Uterus (tissue), 3 donors: ENCODE measurements at regions not wholly inside any gene's neighbourhood (a gene's known extent, or its start where the extent isn't known, plus 50 kb on each side); places are given as distances from the start of the nearest gene placed in this dataset.

Experiments
- DNase-seq, 2 donors: peaks; one replicate each; pipeline ENCODE4 v3.0.0-alpha.2; 2019 to 2020
- H3K27ac ChIP-seq, 2 donors: fragments of 200-600 bp; sonication (generic); 1 replicate in 1 of 2; 2 replicates in 1 of 2; pipeline ENCODE4 v1.5.1; 2016 to 2018
- H3K27me3 ChIP-seq, 2 donors: fragments of 200-600 bp; sonication (generic); one replicate each; pipeline ENCODE4 v1.5.1; 2018 to 2019; ENCODE audit warnings: control low read depth in 1 of 2
- H3K36me3 ChIP-seq, 2 donors: fragments of 200-600 bp; sonication (generic); one replicate each; pipeline ENCODE4 v1.5.1; 2019; ENCODE audit warnings: control low read depth in 1 of 2
- H3K4me1 ChIP-seq, 2 donors: fragments of 200-600 bp; sonication (generic); one replicate each; pipeline ENCODE4 v1.5.1; 2018 to 2019; ENCODE audit warnings: control low read depth in 1 of 2
- H3K4me3 ChIP-seq, 2 donors: fragments of 200-600 bp; sonication (generic); 1 replicate in 1 of 2; 2 replicates in 1 of 2; pipeline ENCODE4 v1.5.1; 2018 to 2019; ENCODE audit warnings: mild to moderate bottlenecking in 1 of 2
- H3K9me3 ChIP-seq, 2 donors: fragments of 200-600 bp; sonication (generic); one replicate each; pipeline ENCODE4 v1.5.1; 2019; ENCODE audit warnings: control low read depth in 1 of 2
- CTCF ChIP-seq, 4 experiments: fragments of 200-600 bp in 2 of 4; fragments of 450-650 bp in 2 of 4; sonication (generic) in 2 of 4; IDR thresholded peaks; one replicate each; pipeline ENCODE4 v1.5.1; 2016 to 2019; ENCODE audit warnings: antibody characterized with exemption in 4 of 4, mild to moderate bottlenecking in 2 of 4, moderate library complexity in 1 of 4
- POLR2A ChIP-seq, 2 donors: fragments of 450-650 bp; IDR thresholded peaks; one replicate each; pipeline ENCODE4 v1.6.1; 2016; ENCODE audit warnings: antibody characterized with exemption in 2 of 2, mild to moderate bottlenecking in 1 of 2, moderate library complexity in 1 of 2
- intact Hi-C: fragments of 100-400 bp; cut with DNase I; formaldehyde crosslinking; loops from one replicate; pipeline ENCODE4 v1.15.1; 2023; ENCODE audit warnings: low total_unique reads
- donor health status: DM: yes; HTN: yes; CAD: no.

- intact Hi-C loops: no loop called here
- Histone ChIP-seq H3K9me3 (no peaks in the 10 kb centered on the region), H3K27ac (no peak overlapping the region), H3K27me3 (no peaks in the 10 kb centered on the region), H3K36me3 (no peaks in the 10 kb centered on the region), H3K4me3 (no peak overlapping the region), H3K4me1 (no peaks in the 10 kb centered on the region)
- TF ChIP-seq CTCF (IDR thresholded peaks at IDR 0.05): no peak
- TF ChIP-seq POLR2A (IDR thresholded peaks at IDR 0.05): no peak
- DNase-seq: no peak
Observed at GRCh38 chr6:87943191-87943590, 104.5 kb upstream of the SPACA1 start.

GRCh38 chr6:87941556-87942358 lies 105.9 kb upstream of the SPACA1 start:
- TF ChIP-seq POLR2A (IDR thresholded peaks at IDR 0.05) (no peak), CTCF (IDR thresholded peaks at IDR 0.05) (no peak)
- DNase-seq: no peak
- H3K9me3 ChIP-seq: no peaks in the 10 kb centered on the region
- H3K27me3 ChIP-seq: no peaks in the 10 kb centered on the region
- intact Hi-C loops: no loop called here
- H3K36me3 ChIP-seq: no peaks in the 10 kb centered on the region
- no peaks in the 10 kb centered on the region for H3K4me1 ChIP-seq
- no peak overlapping the region for H3K27ac ChIP-seq
- no peak overlapping the region for H3K4me3 ChIP-seq

- intact Hi-C loops: no loop called here
- H3K9me3 ChIP-seq: no peaks in the 10 kb centered on the region
- H3K36me3 ChIP-seq: no peaks in the 10 kb centered on the region
- no peaks in the 10 kb centered on the region for H3K4me1 ChIP-seq
- TF ChIP-seq POLR2A (IDR thresholded peaks at IDR 0.05): no peak
- no peak for TF ChIP-seq CTCF (IDR thresholded peaks at IDR 0.05)
- H3K27ac ChIP-seq: no peak overlapping the region
- no peak for DNase-seq
- no peaks in the 10 kb centered on the region for H3K27me3 ChIP-seq
- H3K4me3 ChIP-seq: no peak overlapping the region
Observed at GRCh38 chr6:87939776-87940175, 107.9 kb upstream of the SPACA1 start.

- Histone ChIP-seq H3K27me3 (no peaks in the 10 kb centered on the region), H3K4me1 (no peaks in the 10 kb centered on the region), H3K36me3 (no peaks in the 10 kb centered on the region), H3K4me3 (no peak overlapping the region), H3K9me3 (no peaks in the 10 kb centered on the region), H3K27ac (no peak overlapping the region)
- intact Hi-C loops: no loop called here
- TF ChIP-seq CTCF (IDR thresholded peaks at IDR 0.05): no peak
- no peak for TF ChIP-seq POLR2A (IDR thresholded peaks at IDR 0.05)
- no peak for DNase-seq
Observed at GRCh38 chr6:87938287-87938686, 109.4 kb upstream of the SPACA1 start.

GRCh38 chr6:87936065-87936464 lies 111.6 kb upstream of the SPACA1 start:
- TF ChIP-seq POLR2A (IDR thresholded peaks at IDR 0.05) (no peak), CTCF (IDR thresholded peaks at IDR 0.05) (no peak)
- H3K9me3 ChIP-seq: no peaks in the 10 kb centered on the region
- no peaks in the 10 kb centered on the region for H3K36me3 ChIP-seq
- no peak for DNase-seq
- no peak overlapping the region for H3K4me3 ChIP-seq
- no peak overlapping the region for H3K27ac ChIP-seq
- H3K4me1 ChIP-seq: no peaks in the 10 kb centered on the region
- intact Hi-C loops: no loop called here
- H3K27me3 ChIP-seq: no peaks in the 10 kb centered on the region
